BJ (cell line): ENCODE measurements at regions not wholly inside any gene's neighbourhood (a gene's known extent, or its start where the extent isn't known, plus 50 kb on each side); places are given as distances from the start of the nearest gene placed in this dataset.

Experiments used
- CTCF ChIA-PET: fragments of 350-600 bp; formaldehyde crosslinking; extraction: SDS; loops from one replicate; lab custom pipeline; 2021; ENCODE audit warnings: antibody characterized with exemption, inconsistent platforms; lab: Yijun Ruan, JAX
- POLR2A ChIA-PET: fragments of 300-600 bp; sonication (Branson Sonifier 250); formaldehyde crosslinking; extraction: SDS; loops from one replicate; lab custom pipeline; 2021; ENCODE audit warnings: antibody characterized with exemption; lab: Charles Lee
- DNase-seq: peaks from one replicate; pipeline ENCODE4 v3.0.0-alpha.2; 2011; ENCODE audit warnings: low read depth
- H3K27me3 ChIP-seq: 2 replicates; pipeline ENCODE4 v1.6.0; 2011; ENCODE audit warnings: low read length; ENCODE audit not compliant: control insufficient read depth, insufficient read depth
- H3K36me3 ChIP-seq: 2 replicates; pipeline ENCODE4 v1.5.1; 2011; ENCODE audit warnings: low read length; ENCODE audit not compliant: control insufficient read depth, insufficient read depth
- H3K4me3 ChIP-seq: 2 replicates; pipeline ENCODE4 v1.5.1; 2011; ENCODE audit warnings: low read depth, mild to moderate bottlenecking, control low read depth, low read length
- TF ChIP-seq, protein P1 (sequence below): IDR thresholded peaks from 2 replicates; pipeline ENCODE4 v1.5.1; 2011; ENCODE audit warnings: low read depth, mild to moderate bottlenecking, control low read depth, inconsistent platforms, low read length, moderate library complexity; ENCODE audit not compliant: insufficient read depth

DNA sequence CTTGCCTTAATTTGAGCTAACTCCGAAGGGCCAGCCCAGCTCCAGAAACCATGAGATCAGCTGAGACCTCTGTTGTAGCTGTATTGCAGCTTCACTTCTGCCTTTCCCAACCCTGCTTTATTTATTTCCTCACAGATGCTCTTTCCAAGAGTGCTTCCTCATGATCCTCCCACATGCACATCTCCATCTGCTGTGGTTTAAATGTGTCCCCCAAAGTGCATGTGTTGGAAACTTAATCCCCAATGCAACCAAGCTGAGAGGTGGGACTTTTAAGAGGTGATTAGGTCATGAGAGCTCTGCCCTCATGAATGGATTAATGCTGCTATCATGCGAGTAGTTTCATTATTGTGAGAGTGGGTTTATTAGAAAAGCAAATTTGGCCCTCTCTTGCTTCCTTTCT is 164.4 kb upstream of the TAB2 start:
- ChIA-PET POLR2A (no interaction called here), CTCF (interaction anchor here (0.9 to 2.3 kb wide), 3 partner anchors 11 to 70 kb away, joined by 3 to 7 read pairs (median 3); no protein-coding TSS in a partner anchor)
- TF ChIP-seq, protein P1, sequence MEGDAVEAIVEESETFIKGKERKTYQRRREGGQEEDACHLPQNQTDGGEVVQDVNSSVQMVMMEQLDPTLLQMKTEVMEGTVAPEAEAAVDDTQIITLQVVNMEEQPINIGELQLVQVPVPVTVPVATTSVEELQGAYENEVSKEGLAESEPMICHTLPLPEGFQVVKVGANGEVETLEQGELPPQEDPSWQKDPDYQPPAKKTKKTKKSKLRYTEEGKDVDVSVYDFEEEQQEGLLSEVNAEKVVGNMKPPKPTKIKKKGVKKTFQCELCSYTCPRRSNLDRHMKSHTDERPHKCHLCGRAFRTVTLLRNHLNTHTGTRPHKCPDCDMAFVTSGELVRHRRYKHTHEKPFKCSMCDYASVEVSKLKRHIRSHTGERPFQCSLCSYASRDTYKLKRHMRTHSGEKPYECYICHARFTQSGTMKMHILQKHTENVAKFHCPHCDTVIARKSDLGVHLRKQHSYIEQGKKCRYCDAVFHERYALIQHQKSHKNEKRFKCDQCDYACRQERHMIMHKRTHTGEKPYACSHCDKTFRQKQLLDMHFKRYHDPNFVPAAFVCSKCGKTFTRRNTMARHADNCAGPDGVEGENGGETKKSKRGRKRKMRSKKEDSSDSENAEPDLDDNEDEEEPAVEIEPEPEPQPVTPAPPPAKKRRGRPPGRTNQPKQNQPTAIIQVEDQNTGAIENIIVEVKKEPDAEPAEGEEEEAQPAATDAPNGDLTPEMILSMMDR = no peak
- Histone ChIP-seq H3K4me3 (no peak overlapping the region), H3K27me3 (peaks cover 9% of the 10 kb centered on the region), H3K36me3 (no peaks in the 10 kb centered on the region)
- DNase-seq = no peak

DNA sequence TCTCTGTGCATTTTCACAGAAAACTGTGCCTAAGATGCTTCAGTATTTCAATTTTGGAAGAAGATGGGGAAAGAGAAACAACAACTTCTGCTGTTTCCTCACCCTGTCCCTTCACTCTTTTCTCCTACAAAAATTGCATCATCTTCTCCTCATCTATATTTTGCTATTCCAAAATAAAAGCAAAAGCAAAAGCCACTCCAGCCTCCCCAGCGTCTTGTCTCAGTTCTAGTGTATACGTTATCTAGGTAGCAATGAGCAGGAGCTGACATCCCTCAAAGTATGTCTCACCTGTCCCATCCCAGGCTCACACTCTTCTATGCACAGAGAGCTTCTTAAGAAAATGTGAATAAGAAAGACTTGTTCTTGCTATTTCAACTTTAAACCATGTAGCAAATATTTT is 163.8 kb upstream of the TAB2 start:
- POLR2A ChIA-PET = no interaction called here
- CTCF ChIA-PET = interaction anchor here (1.1 kb wide), 1 partner anchor 16 kb away, joined by 3 read pairs; no protein-coding TSS in a partner anchor
- Histone ChIP-seq H3K4me3 (no peak overlapping the region), H3K36me3 (no peaks in the 10 kb centered on the region), H3K27me3 (peaks cover 9% of the 10 kb centered on the region)
- DNase-seq = no peak
- TF ChIP-seq, protein P1 = no peak

DNA sequence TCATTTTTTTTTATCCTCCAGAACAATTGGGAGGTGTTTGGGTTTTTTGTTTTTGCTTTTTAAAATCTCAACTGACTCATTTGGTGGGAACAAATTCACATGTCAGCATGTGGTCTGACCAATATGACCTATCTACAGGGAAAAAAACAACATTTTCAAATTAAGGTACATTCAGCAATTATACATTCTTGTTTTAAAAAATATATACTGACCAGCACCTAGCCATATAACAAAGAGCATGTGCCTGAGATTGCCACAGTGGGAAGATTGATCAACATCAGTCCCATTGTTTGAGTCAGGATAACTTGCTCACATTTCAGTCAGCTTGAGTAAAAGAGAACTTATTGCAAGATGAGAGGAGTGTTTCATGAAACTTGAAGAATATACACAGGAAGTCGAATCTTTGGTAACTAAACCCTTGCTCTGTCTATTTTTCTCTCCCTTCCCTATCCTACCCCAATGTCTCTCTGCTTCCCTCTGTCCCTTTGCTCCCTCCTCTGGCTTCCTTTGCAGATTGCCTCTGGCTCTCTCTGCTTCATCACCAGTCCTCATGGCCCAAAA is 163.2 kb upstream of the TAB2 start:
- POLR2A ChIA-PET = no interaction called here
- no peak for DNase-seq
- CTCF ChIA-PET = interaction anchor here (1.1 kb wide), 1 partner anchor 16 kb away, joined by 3 read pairs; no protein-coding TSS in a partner anchor

DNA sequence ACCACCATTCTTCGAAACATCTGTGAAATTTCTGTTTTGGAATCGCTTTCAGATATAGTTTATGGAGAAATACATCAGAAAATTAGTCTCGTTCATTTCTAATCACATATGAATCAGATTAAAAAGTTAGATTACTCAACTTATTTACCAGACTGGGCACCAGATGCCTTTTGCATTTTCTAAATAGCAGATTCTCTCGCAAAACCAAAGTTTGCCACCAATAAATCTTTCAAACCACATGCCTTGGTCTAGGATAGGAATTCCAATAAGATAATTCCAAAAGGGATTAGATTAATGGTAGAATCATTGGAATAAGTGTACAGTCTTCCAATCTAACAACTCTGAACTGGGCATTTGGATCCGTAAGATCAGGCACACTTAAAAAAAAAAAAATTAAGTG is 160.4 kb upstream of the TAB2 start:
- POLR2A ChIA-PET = no interaction called here
- no peak overlapping the region for H3K4me3 ChIP-seq
- H3K27me3 ChIP-seq = peaks cover 6% of the 10 kb centered on the region
- H3K36me3 ChIP-seq = no peaks in the 10 kb centered on the region
- TF ChIP-seq, protein P1 = no peak
- CTCF ChIA-PET = no interaction called here
- no peak for DNase-seq

More for the DNA sequence above, 163.2 kb upstream of the TAB2 start:
- Histone ChIP-seq H3K4me3 (no peak overlapping the region), H3K36me3 (no peaks in the 10 kb centered on the region), H3K27me3 (peaks cover 6% of the 10 kb centered on the region)
- TF ChIP-seq, protein P1 = no peak

DNA sequence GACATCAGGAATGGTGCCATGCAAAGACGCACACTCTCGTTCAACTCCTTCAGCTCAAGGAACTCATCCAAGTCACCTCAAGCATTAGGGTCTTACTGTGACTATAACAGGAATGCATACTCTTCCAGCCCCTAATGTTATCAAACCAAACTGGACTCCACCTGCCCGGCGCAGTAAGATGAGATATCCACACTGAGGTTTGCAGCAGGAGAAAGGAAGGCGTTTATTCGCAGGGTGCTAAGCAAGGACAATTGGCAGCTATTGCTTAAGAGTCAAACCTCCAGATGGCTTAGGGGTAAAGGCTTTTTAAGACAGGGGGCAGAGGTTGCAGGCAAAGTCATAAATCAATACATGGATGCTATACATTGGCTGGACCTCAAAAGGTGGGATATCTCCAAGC is 159.4 kb upstream of the TAB2 start:
- ChIA-PET POLR2A (no interaction called here), CTCF (no interaction called here)
- no peak overlapping the region for H3K4me3 ChIP-seq
- H3K36me3 ChIP-seq = no peaks in the 10 kb centered on the region
- H3K27me3 ChIP-seq = peaks cover 4% of the 10 kb centered on the region
- TF ChIP-seq, protein P1 = no peak
- DNase-seq = no peak
